H1 (cell line): ENCODE measurements at regions not wholly inside any gene's neighbourhood (a gene's known extent, or its start where the extent isn't known, plus 50 kb on each side); places are given as distances from the start of the nearest gene placed in this dataset.

Experiments used
- CTCF ChIA-PET: fragments of 300-600 bp; sonication (Branson Sonifier 250); formaldehyde crosslinking; loops from one replicate; lab custom pipeline; 2021; ENCODE audit not compliant: partially characterized antibody; lab: Charles Lee
- POLR2A ChIA-PET: fragments of 300-600 bp; sonication (Branson Sonifier 250); formaldehyde crosslinking; loops from one replicate; lab custom pipeline; 2021; ENCODE audit warnings: inconsistent platforms; ENCODE audit not compliant: partially characterized antibody; lab: Charles Lee
- DNase-seq, 2 experiments: peaks; one replicate each; pipeline versions ENCODE4 v3.0.0 to v3.0.0-alpha.2; 2010 to 2022; ENCODE audit warnings: low spot score in 2 of 2, low read depth in 1 of 2, mixed read lengths in 1 of 2
- FAIRE-seq: peaks from 2 replicates; lab custom pipeline; 2011; peaks lifted over from hg19 to GRCh38; lab: Jason Lieb, UNC
- H2AFZ ChIP-seq: 2 replicates; pipeline ENCODE4 v1.8.1; 2012; ENCODE audit warnings: low read length, inconsistent platforms
- H2AK5ac ChIP-seq: 2 replicates; pipeline ENCODE4 v1.6.1; 2013; ENCODE audit warnings: low read depth, low read length
- H2BK120ac ChIP-seq: replicated peaks from 2 replicates; pipeline ENCODE3; 2013; ENCODE audit warnings: low read depth, low read length, inconsistent platforms
- H2BK12ac ChIP-seq: 2 replicates; pipeline ENCODE4 v1.6.1; 2013; ENCODE audit warnings: low read depth, low read length
- H2BK15ac ChIP-seq: 2 replicates; pipeline ENCODE4 v1.6.1; 2013; ENCODE audit warnings: low read length
- H2BK20ac ChIP-seq: 2 replicates; pipeline ENCODE4 v1.6.1; 2013; ENCODE audit warnings: low read length
- H2BK5ac ChIP-seq: 2 replicates; pipeline ENCODE4 v1.6.1; 2013; ENCODE audit warnings: low read depth, low read length
- H3K14ac ChIP-seq: 2 replicates; pipeline ENCODE4 v1.6.1; 2013; ENCODE audit warnings: inconsistent platforms; ENCODE audit not compliant: insufficient read length
- H3K18ac ChIP-seq: 2 replicates; pipeline ENCODE4 v1.6.1; 2013; ENCODE audit warnings: low read length; ENCODE audit errors: extremely low read depth
- H3K23ac ChIP-seq: 2 replicates; pipeline ENCODE4 v1.6.1; 2013; ENCODE audit warnings: inconsistent platforms; ENCODE audit not compliant: insufficient read length
- H3K23me2 ChIP-seq: 2 replicates; pipeline ENCODE4 v1.6.1; 2013; ENCODE audit warnings: low read depth, low read length
- H3K27ac ChIP-seq: 2 replicates; pipeline ENCODE4 v1.6.1; 2011; ENCODE audit warnings: low read depth, low read length, inconsistent platforms
- H3K27me3 ChIP-seq, 4 experiments: replicated peaks in 1 of 4; 1 replicate in 1 of 4; 2 replicates in 3 of 4; pipeline versions ENCODE4 v1.6.1 to v1.8.1; 2011 to 2013; ENCODE audit warnings: low read length in 3 of 4, mild to moderate bottlenecking in 3 of 4, inconsistent platforms in 2 of 4, mixed read lengths in 2 of 4, moderate library complexity in 1 of 4; ENCODE audit not compliant: control insufficient read depth in 3 of 4, insufficient read depth in 3 of 4; ENCODE audit errors: extremely low read depth in 1 of 4
- H3K36me3 ChIP-seq, 4 experiments: 2 replicates each; pipeline versions ENCODE4 v1.6.1 to v1.8.1; 2011 to 2013; ENCODE audit warnings: mild to moderate bottlenecking in 4 of 4, low read length in 3 of 4, moderate library complexity in 2 of 4, control low read depth in 1 of 4, inconsistent platforms in 1 of 4; ENCODE audit not compliant: insufficient read depth in 4 of 4, control insufficient read depth in 2 of 4
- H3K4ac ChIP-seq: replicated peaks from 2 replicates; pipeline ENCODE3; 2013; ENCODE audit warnings: low read length, low read depth, mixed read lengths, inconsistent platforms; ENCODE audit not compliant: insufficient read length
- H3K4me1 ChIP-seq, 4 experiments: replicated peaks in 1 of 4; 1 replicate in 1 of 4; 2 replicates in 3 of 4; pipeline versions ENCODE4 v1.6.1 to v1.8.1; 2011 to 2013; ENCODE audit warnings: low read length in 3 of 4, inconsistent platforms in 2 of 4, mixed read lengths in 1 of 4; ENCODE audit not compliant: insufficient read depth in 4 of 4, control insufficient read depth in 3 of 4
- H3K4me2 ChIP-seq, 2 experiments: 2 replicates each; pipeline versions ENCODE4 v1.6.1 to v1.8.1; 2011 to 2013; ENCODE audit warnings: low read depth in 2 of 2, low read length in 2 of 2, control low read depth in 1 of 2, inconsistent platforms in 1 of 2, mild to moderate bottlenecking in 1 of 2; ENCODE audit not compliant: insufficient read depth in 1 of 2
- H3K4me3 ChIP-seq, 4 experiments: fragments of 200-600, 300-600 bp in 1 of 4; sonication (generic), shearing (Covaris generic), sonication (Bioruptor Twin) in 1 of 4; 2 replicates each; pipeline versions ENCODE4 v1.5.1 to v1.8.1; 2011 to 2016; ENCODE audit warnings: low read length in 4 of 4, low read depth in 3 of 4, control low read depth in 2 of 4, inconsistent platforms in 2 of 4, mild to moderate bottlenecking in 2 of 4, mixed read lengths in 1 of 4, moderate library complexity in 1 of 4; ENCODE audit not compliant: insufficient read depth in 2 of 4; ENCODE audit errors: extremely low read depth in 1 of 4
- H3K56ac ChIP-seq: replicated peaks from 2 replicates; pipeline ENCODE3; 2013; ENCODE audit warnings: low read depth, mild to moderate bottlenecking, mixed read lengths, low read length, inconsistent platforms; ENCODE audit not compliant: insufficient read length
- H3K79me1 ChIP-seq: 2 replicates; pipeline ENCODE4 v1.6.1; 2013; ENCODE audit warnings: low read depth, low read length, control low read depth
- H3K79me2 ChIP-seq, 2 experiments: 2 replicates each; pipeline versions ENCODE4 v1.6.1 to v1.8.1; 2012 to 2013; ENCODE audit warnings: low read length in 2 of 2, mild to moderate bottlenecking in 2 of 2, inconsistent platforms in 1 of 2; ENCODE audit not compliant: insufficient read depth in 2 of 2, control insufficient read depth in 1 of 2
- H3K9ac ChIP-seq, 4 experiments: replicated peaks in 1 of 4; 1 replicate in 1 of 4; 2 replicates in 3 of 4; pipeline versions ENCODE4 v1.6.1 to v1.8.1; 2011 to 2013; ENCODE audit warnings: low read depth in 3 of 4, low read length in 3 of 4, control low read depth in 2 of 4, mild to moderate bottlenecking in 2 of 4, moderate library complexity in 2 of 4, inconsistent platforms in 1 of 4; ENCODE audit errors: extremely low read depth in 1 of 4
- H3K9me3 ChIP-seq, 2 experiments: 2 replicates each; pipeline versions ENCODE4 v1.6.1 to v1.8.1; 2012 to 2013; ENCODE audit warnings: mild to moderate bottlenecking in 2 of 2, moderate library complexity in 2 of 2, control low read depth in 1 of 2, inconsistent platforms in 1 of 2, low read depth in 1 of 2, low read length in 1 of 2, mixed read lengths in 1 of 2; ENCODE audit not compliant: insufficient read depth in 2 of 2
- H4K20me1 ChIP-seq, 2 experiments: replicated peaks in 1 of 2; 2 replicates each; pipeline versions ENCODE3 to v1.8.1; 2011 to 2013; ENCODE audit warnings: inconsistent platforms in 2 of 2, low read length in 2 of 2, mild to moderate bottlenecking in 1 of 2; ENCODE audit not compliant: insufficient read depth in 2 of 2, control insufficient read depth in 1 of 2
- H4K5ac ChIP-seq: 2 replicates; pipeline ENCODE4 v1.6.1; 2013; ENCODE audit warnings: low read length, low read depth, mixed read lengths, inconsistent platforms; ENCODE audit not compliant: insufficient read length
- H4K8ac ChIP-seq: 2 replicates; pipeline ENCODE4 v1.8.0; 2013; ENCODE audit warnings: mild to moderate bottlenecking, moderate library complexity, low read length, inconsistent platforms; ENCODE audit not compliant: insufficient read depth; ENCODE audit errors: extremely low read depth
- H4K91ac ChIP-seq: replicated peaks from 2 replicates; pipeline ENCODE3; 2013; ENCODE audit warnings: low read length, mixed read lengths, inconsistent platforms; ENCODE audit not compliant: insufficient read length
- BRCA1 ChIP-seq: IDR thresholded peaks from 2 replicates; pipeline ENCODE4 v1.6.1; 2012; ENCODE audit warnings: low read depth, low read length, improper control_type of control experiment
- TAF1 ChIP-seq: IDR thresholded peaks from 2 replicates; pipeline ENCODE4 v1.6.1; 2011; ENCODE audit warnings: mild to moderate bottlenecking, low read depth, low read length
- WGBS, 2 experiments: shearing (Covaris generic) in 1 of 2; methylation state at CpG; one replicate each; pipeline versions ENCODE4 v1.1.6 to v1.1.7; 2013 to 2015; ENCODE audit warnings: low lambda C conversion rate in 2 of 2, mixed read lengths in 2 of 2, inconsistent platforms in 1 of 2, low coverage in 1 of 2, missing lambda C conversion rate in 1 of 2; ENCODE audit not compliant: insufficient replicate concordance in 2 of 2, insufficient coverage in 1 of 2, insufficient read length in 1 of 2; ENCODE audit errors: extremely low coverage in 1 of 2, missing lambda C conversion rate in 1 of 2; 5-methylcytosine and 5-hydroxymethylcytosine counted together

- Histone ChIP-seq H2BK20ac (no peak overlapping the region), H2BK120ac (no peak overlapping the region), H3K23me2 (no peaks in the 10 kb centered on the region), H3K27ac (no peak overlapping the region), H3K23ac (no peak overlapping the region), H2BK12ac (no peak overlapping the region), H3K9me3 (no peaks in the 10 kb centered on the region), H4K5ac (no peak overlapping the region), H3K4me2 (no peak overlapping the region), H2AK5ac (no peak overlapping the region), H4K91ac (no peak overlapping the region), H3K27me3 (no peaks in the 10 kb centered on the region), H4K20me1 (no peaks in the 10 kb centered on the region), H2BK5ac (no peak overlapping the region), H4K8ac (no peak overlapping the region), H3K4ac (no peak overlapping the region), H3K9ac (no peak overlapping the region), H3K4me1 (no peaks in the 10 kb centered on the region), H3K14ac (no peak overlapping the region), H3K79me2 (no peaks in the 10 kb centered on the region), H3K4me3 (no peak overlapping the region), H3K79me1 (no peaks in the 10 kb centered on the region), H3K18ac (no peak overlapping the region), H3K36me3 (no peaks in the 10 kb centered on the region), H3K56ac (no peak overlapping the region), H2BK15ac (no peak overlapping the region), H2AFZ (no peak overlapping the region)
- 95% methylated on average over 1 of the region's 1 CpG; no CpG with 5 or more reads in 1 of the 2 experiments for whole genome bisulfite sequencing, 2 experiments
- DNase-seq = no peak
- TF ChIP-seq BRCA1 (no peak), TAF1 (no peak)
- no peak for FAIRE-seq
- ChIA-PET POLR2A (no interaction called here), CTCF (interaction anchor here (0.6 to 1.4 kb wide), 2 partner anchors 28 to 30 kb away, joined by 3 to 5 read pairs; no protein-coding TSS in a partner anchor)
Measured at GRCh38 chr12:74619884-74620283, 82.2 kb downstream of the ATXN7L3B start.
